Lower lobe of right lung (tissue), 2 donors: ENCODE measurements at regions not wholly inside any gene's neighbourhood (a gene's known extent, or its start where the extent isn't known, plus 50 kb on each side); places are given as distances from the start of the nearest gene placed in this dataset.

ENCODE experiments used
- ATAC-seq, 2 donors: fragments of 200-7000 bp; cut with Tn5 transposase; one replicate each; pipeline ENCODE4 v1.9.1; 2020 to 2022; ENCODE audit warnings: mild to moderate bottlenecking in 2 of 2, moderate library complexity in 2 of 2
- DNase-seq: peaks from one replicate; pipeline ENCODE4 v3.0.0-alpha.2; 2020
- H3K27ac ChIP-seq: fragments of 200-600 bp; one replicate; pipeline ENCODE4 v1.8.0; 2022
- H3K27me3 ChIP-seq: fragments of 200-600 bp; one replicate; pipeline ENCODE4 v1.8.0; 2022; ENCODE audit warnings: low read depth
- H3K36me3 ChIP-seq: fragments of 200-600 bp; one replicate; pipeline ENCODE4 v1.8.0; 2022; ENCODE audit warnings: mild to moderate bottlenecking
- H3K4me1 ChIP-seq: fragments of 200-600 bp; one replicate; pipeline ENCODE4 v1.8.0; 2022
- H3K4me3 ChIP-seq: fragments of 200-600 bp; one replicate; pipeline ENCODE4 v1.8.0; 2022; ENCODE audit warnings: mild to moderate bottlenecking
- H3K9me3 ChIP-seq: fragments of 200-600 bp; one replicate; pipeline ENCODE4 v1.8.0; 2022
- CTCF ChIP-seq: fragments of 200-600 bp; IDR thresholded peaks from one replicate; pipeline ENCODE4 v1.8.0; 2022; ENCODE audit warnings: antibody characterized with exemption, mild to moderate bottlenecking
- intact Hi-C: fragments of 100-400 bp; cut with DNase I; formaldehyde crosslinking; loops from one replicate; pipeline ENCODE4 v1.11.0; 2022
- donor health status: DM: no; HTN: yes; CAD: no; lungs with severe emphysema.

- Histone ChIP-seq H3K4me1 (no peaks in the 10 kb centered on the region), H3K9me3 (no peaks in the 10 kb centered on the region), H3K27ac (no peak overlapping the region), H3K36me3 (no peaks in the 10 kb centered on the region), H3K27me3 (no peaks in the 10 kb centered on the region), H3K4me3 (no peak overlapping the region)
- intact Hi-C loops = no loop called here
- no peak for TF ChIP-seq CTCF
- ATAC-seq = no peak
- DNase-seq = no peak
Measured at GRCh38 chr14:56962444-56963080, 152.3 kb upstream of the OTX2 start.

DNA sequence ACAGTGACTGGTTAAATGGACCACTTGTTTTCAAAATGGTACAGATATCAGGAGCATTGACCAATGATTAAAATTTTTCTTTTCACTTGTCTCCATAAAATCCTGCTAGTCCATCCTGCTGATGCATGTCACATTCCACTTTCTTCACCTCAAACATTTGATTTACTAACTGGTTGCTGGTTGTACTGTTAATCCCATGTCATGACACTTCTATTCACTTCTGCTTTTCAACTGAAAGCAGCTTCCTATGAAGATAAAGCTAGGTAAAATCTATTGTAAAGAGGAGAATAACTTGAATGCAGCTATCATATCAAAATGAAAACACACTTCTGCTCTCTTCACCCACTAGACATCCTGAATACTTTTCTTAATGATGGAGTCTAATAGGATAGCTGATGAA is 149.6 kb upstream of the OTX2 start:
- TF ChIP-seq CTCF = no peak
- intact Hi-C loops = no loop called here

GRCh38 chr14:56959121-56959520 is 148.8 kb upstream of the OTX2 start:
- H3K4me1 ChIP-seq = no peaks in the 10 kb centered on the region
- no peak overlapping the region for H3K27ac ChIP-seq
- TF ChIP-seq CTCF = no peak
- intact Hi-C loops = no loop called here
- H3K27me3 ChIP-seq = no peaks in the 10 kb centered on the region
- ATAC-seq (no peak), DNase-seq (no peak)
- H3K9me3 ChIP-seq = no peaks in the 10 kb centered on the region
- no peak overlapping the region for H3K4me3 ChIP-seq
- H3K36me3 ChIP-seq = no peaks in the 10 kb centered on the region

More for the DNA sequence above, 149.6 kb upstream of the OTX2 start:
- H3K4me3 ChIP-seq = no peak overlapping the region
- H3K27ac ChIP-seq = no peak overlapping the region
- DNase-seq (no peak), ATAC-seq (no peak)
- no peaks in the 10 kb centered on the region for H3K27me3 ChIP-seq
- no peaks in the 10 kb centered on the region for H3K9me3 ChIP-seq
- H3K36me3 ChIP-seq = no peaks in the 10 kb centered on the region
- no peaks in the 10 kb centered on the region for H3K4me1 ChIP-seq

- Histone ChIP-seq H3K4me3 (no peak overlapping the region), H3K27me3 (no peaks in the 10 kb centered on the region), H3K27ac (no peak overlapping the region), H3K4me1 (no peaks in the 10 kb centered on the region), H3K36me3 (no peaks in the 10 kb centered on the region), H3K9me3 (no peaks in the 10 kb centered on the region)
- no peak for TF ChIP-seq CTCF
- ATAC-seq (no peak), DNase-seq (no peak)
- intact Hi-C loops = no loop called here
Measured at GRCh38 chr14:56956182-56956581, 145.9 kb upstream of the OTX2 start.

DNA sequence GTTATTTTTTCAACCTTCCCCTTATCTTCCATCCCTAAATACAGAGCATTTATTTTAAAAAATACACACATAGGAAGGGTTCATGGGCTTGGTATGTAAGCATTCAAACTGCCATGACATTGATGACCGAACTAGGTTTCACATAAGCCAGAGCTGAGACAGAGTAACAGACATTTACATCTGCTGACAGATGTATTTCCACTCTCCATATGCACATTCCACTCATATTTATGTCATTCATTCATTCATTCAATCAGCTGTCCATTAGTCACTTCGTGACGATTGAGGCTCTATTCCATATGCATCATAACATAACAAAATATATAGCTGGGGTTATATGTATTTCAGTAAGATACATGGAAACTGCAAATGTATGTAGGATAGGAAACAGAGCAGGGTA is 145.5 kb upstream of the OTX2 start:
- ATAC-seq (no peak), DNase-seq (no peak)
- no peaks in the 10 kb centered on the region for H3K27me3 ChIP-seq
- no peak overlapping the region for H3K4me3 ChIP-seq
- H3K9me3 ChIP-seq = no peaks in the 10 kb centered on the region
- H3K27ac ChIP-seq = no peak overlapping the region
- no peaks in the 10 kb centered on the region for H3K4me1 ChIP-seq
- no peak for TF ChIP-seq CTCF
- H3K36me3 ChIP-seq = no peaks in the 10 kb centered on the region
- intact Hi-C loops = no loop called here
